GM23338 (cell line): ENCODE measurements at regions not wholly inside any gene's neighbourhood (a gene's known extent, or its start where the extent isn't known, plus 50 kb on each side); places are given as distances from the start of the nearest gene placed in this dataset.

Source experiments
- ATAC-seq: fragments of 200-7000 bp; cut with Tn5 transposase; 3 replicates; pipeline ENCODE4 v1.9.1; 2020
- DNase-seq: peaks from one replicate; pipeline ENCODE4 v3.0.0-alpha.2; 2015; ENCODE audit warnings: low spot score
- H2AFZ ChIP-seq: fragments of 200-600 bp; sonication (generic); 2 replicates; pipeline ENCODE4 v1.8.0; 2016; ENCODE audit warnings: antibody characterized with exemption, mild to moderate bottlenecking, moderate library complexity
- H3F3A ChIP-seq: fragments of 200-600 bp; sonication (generic); replicated peaks from 2 replicates; pipeline ENCODE4 v1.8.0; 2017; ENCODE audit warnings: antibody characterized with exemption, mixed run types, low read depth
- H3K27ac ChIP-seq: fragments of 200-600 bp; sonication (generic); 2 replicates; pipeline ENCODE4 v1.6.1; 2016; ENCODE audit warnings: low read depth
- H3K27me3 ChIP-seq: fragments of 200-600 bp; sonication (generic); 2 replicates; pipeline ENCODE4 v1.8.0; 2016; ENCODE audit warnings: mild to moderate bottlenecking, mixed run types, moderate library complexity; ENCODE audit not compliant: insufficient read depth
- H3K36me3 ChIP-seq: fragments of 200-600 bp; sonication (generic); 2 replicates; pipeline ENCODE4 v1.8.0; 2016; ENCODE audit warnings: mild to moderate bottlenecking; ENCODE audit not compliant: insufficient read depth
- H3K4me1 ChIP-seq: fragments of 200-600 bp; sonication (generic); 2 replicates; pipeline ENCODE4 v1.8.0; 2016; ENCODE audit warnings: mild to moderate bottlenecking, moderate library complexity; ENCODE audit not compliant: insufficient read depth
- H3K4me2 ChIP-seq: fragments of 200-600 bp; sonication (generic); 2 replicates; pipeline ENCODE4 v1.7.1; 2017; ENCODE audit warnings: mixed run types
- H3K4me3 ChIP-seq: fragments of 200-600 bp; sonication (generic); 2 replicates; pipeline ENCODE4 v1.6.1; 2016; ENCODE audit warnings: mixed run types
- H3K79me2 ChIP-seq: fragments of 200-600 bp; sonication (generic); replicated peaks from 2 replicates; pipeline ENCODE4 v1.8.0; 2017; ENCODE audit warnings: mild to moderate bottlenecking; ENCODE audit not compliant: insufficient read depth
- H3K9me2 ChIP-seq: fragments of 200-600 bp; sonication (generic); 2 replicates; pipeline ENCODE4 v1.8.0; 2017; ENCODE audit not compliant: insufficient read depth
- H4K20me1 ChIP-seq: fragments of 200-600 bp; sonication (generic); replicated peaks from 2 replicates; pipeline ENCODE4 v1.8.0; 2017; ENCODE audit warnings: mild to moderate bottlenecking; ENCODE audit not compliant: insufficient read depth
- H3K27ac Mint-ChIP-seq: 2 replicates; pipeline ENCODE4 v1.8.0; 2020; ENCODE audit warnings: inconsistent platforms, mild to moderate bottlenecking, moderate library complexity, mixed read lengths
- H3K27me3 Mint-ChIP-seq: 3 replicates; pipeline ENCODE4 v1.8.0; 2022; ENCODE audit warnings: low read depth, mild to moderate bottlenecking, moderate library complexity, mixed read lengths, inconsistent platforms; ENCODE audit not compliant: insufficient read depth, poor library complexity
- H3K36me3 Mint-ChIP-seq: 3 replicates; pipeline ENCODE4 v1.8.0; 2021; ENCODE audit warnings: low read depth, mild to moderate bottlenecking, inconsistent platforms, moderate library complexity, mixed read lengths
- H3K4me1 Mint-ChIP-seq: 3 replicates; pipeline ENCODE4 v1.8.0; 2020; ENCODE audit warnings: mild to moderate bottlenecking, inconsistent platforms, mixed read lengths
- H3K4me3 Mint-ChIP-seq: 3 replicates; pipeline ENCODE4 v1.8.0; 2021; ENCODE audit warnings: moderate library complexity, mild to moderate bottlenecking, inconsistent platforms, mixed read lengths
- H3K9me3 Mint-ChIP-seq: 3 replicates; pipeline ENCODE4 v1.8.0; 2020; ENCODE audit warnings: moderate library complexity, mild to moderate bottlenecking, inconsistent platforms, mixed read lengths
- CREB1 ChIP-seq: fragments of 250-450 bp; sonication (Bioruptor Pico); IDR thresholded peaks from 2 replicates; pipeline ENCODE4 v1.5.0; 2020; ENCODE audit warnings: low read depth, mild to moderate bottlenecking, moderate library complexity
- CTCF ChIP-seq, 2 experiments: fragments of 200-600 bp in 1 of 2; sonication (generic) in 1 of 2; conservative IDR thresholded peaks; 2 replicates each; pipeline versions ENCODE4 v1.5.1 to v1.6.1; 2016 to 2017; ENCODE audit warnings: antibody characterized with exemption in 2 of 2, low read depth in 2 of 2, mild to moderate bottlenecking in 2 of 2, moderate library complexity in 1 of 2
- ETS1 ChIP-seq: IDR thresholded peaks from 2 replicates; pipeline ENCODE4 v1.6.1; 2016; ENCODE audit warnings: antibody characterized with exemption
- EZH2 ChIP-seq: fragments of 200-600 bp; sonication (generic); IDR thresholded peaks from one replicate; pipeline ENCODE4 v1.8.0; 2017; ENCODE audit warnings: antibody characterized with exemption, mild to moderate bottlenecking, low read depth; ENCODE audit not compliant: unreplicated experiment
- EZH2phosphoT487 ChIP-seq: fragments of 200-600 bp; sonication (generic); IDR thresholded peaks from one replicate; pipeline ENCODE4 v1.8.1; 2018; ENCODE audit warnings: antibody characterized with exemption; ENCODE audit not compliant: unreplicated experiment
- JUNB ChIP-seq: IDR thresholded peaks from one replicate; pipeline ENCODE4 v1.6.1; 2016; ENCODE audit warnings: antibody characterized with exemption; ENCODE audit not compliant: unreplicated experiment
- NANOG ChIP-seq: IDR thresholded peaks from 2 replicates; pipeline ENCODE4 v1.6.1; 2016; ENCODE audit warnings: antibody characterized with exemption, borderline replicate concordance
- POLR2AphosphoS5 ChIP-seq: IDR thresholded peaks from 2 replicates; pipeline ENCODE4 v1.6.1; 2016; ENCODE audit warnings: antibody characterized with exemption, low read depth
- REST ChIP-seq: IDR thresholded peaks from one replicate; pipeline ENCODE4 v1.6.1; 2018; ENCODE audit warnings: antibody characterized with exemption; ENCODE audit not compliant: unreplicated experiment
- STAT1 ChIP-seq: IDR thresholded peaks from one replicate; pipeline ENCODE4 v1.6.1; 2016; ENCODE audit warnings: antibody characterized with exemption; ENCODE audit not compliant: unreplicated experiment
- ZNF114 ChIP-seq: fragments of 250-450 bp; sonication (Bioruptor Pico); IDR thresholded peaks from 2 replicates; pipeline ENCODE4 v1.5.0; 2020; ENCODE audit warnings: mild to moderate bottlenecking, moderate library complexity
- ZNF331 ChIP-seq: fragments of 250-450 bp; sonication (Bioruptor Pico); IDR thresholded peaks from 2 replicates; pipeline ENCODE4 v1.5.0; 2020; ENCODE audit warnings: low read depth, mild to moderate bottlenecking, moderate library complexity
- ZNF462 ChIP-seq: fragments of 250-450 bp; sonication (Bioruptor Pico); IDR thresholded peaks from 2 replicates; pipeline ENCODE4 v1.5.0; 2020; ENCODE audit warnings: mild to moderate bottlenecking, moderate library complexity

GRCh38 chr13:76816394-76816793 lies 69.8 kb downstream of the KCTD12 start:
- no peaks in the 10 kb centered on the region for H3K36me3 ChIP-seq
- H3K9me2 ChIP-seq, result no peaks in the 10 kb centered on the region; the same call in 1 of the 2 replicates
- no peak overlapping the region for H3K4me2 ChIP-seq
- no peaks in the 10 kb centered on the region for H4K20me1 ChIP-seq
- ATAC-seq, result no peak
- H3K4me3 Mint-ChIP-seq, result no peak overlapping the region
- no peak for TF ChIP-seq ZNF462 (CRISPR knock-in tag)
- TF ChIP-seq POLR2AphosphoS5, result no peak
- no peak for TF ChIP-seq CREB1
- no peak for TF ChIP-seq ZNF114 (CRISPR knock-in tag)
- no peak for TF ChIP-seq STAT1
- no peak for TF ChIP-seq NANOG
- no peak for TF ChIP-seq ETS1
- TF ChIP-seq JUNB, result no peak
- no peak for TF ChIP-seq CTCF (conservative IDR thresholded peaks at IDR 0.05; ENCODE audit: low read depth in 2 of 2)
- no peak for TF ChIP-seq EZH2phosphoT487
- no peak for TF ChIP-seq ZNF331
- no peak for TF ChIP-seq EZH2
- no peak for TF ChIP-seq REST
- no peak overlapping the region for H3K27ac Mint-ChIP-seq
- H3K27me3 ChIP-seq, result no peaks in the 10 kb centered on the region
- no peaks in the 10 kb centered on the region for H3K4me1 Mint-ChIP-seq
- no peak overlapping the region for H3K4me3 ChIP-seq
- no peaks in the 10 kb centered on the region for H3F3A ChIP-seq
- H3K27me3 Mint-ChIP-seq, result no peaks in the 10 kb centered on the region
- H3K9me3 Mint-ChIP-seq, result no peaks in the 10 kb centered on the region
- no peaks in the 10 kb centered on the region for H3K4me1 ChIP-seq
- H3K36me3 Mint-ChIP-seq, result no peaks in the 10 kb centered on the region
- H2AFZ ChIP-seq, result no peak overlapping the region
- no peak for DNase-seq
- no peaks in the 10 kb centered on the region for H3K79me2 ChIP-seq
- no peak overlapping the region for H3K27ac ChIP-seq
